Activated naive CD8-positive, alpha-beta T cell treated with anti-CD3 and anti-CD28 coated beads for 36 hours (primary cell): ENCODE measurements at regions not wholly inside any gene's neighbourhood (a gene's known extent, or its start where the extent isn't known, plus 50 kb on each side); places are given as distances from the start of the nearest gene placed in this dataset.
"Not testable (repeated sequence)": the region's sequence is repeated elsewhere in the genome, so short reads cannot be mapped to it uniquely, and the experiment has no call there.

ENCODE experiments used
- DNase-seq: peaks from one replicate; pipeline ENCODE4 v3.0.0; 2021
- H3K27ac Mint-ChIP-seq: one replicate; pipeline ENCODE4 v1.8.0; 2022; ENCODE audit warnings: mild to moderate bottlenecking, moderate library complexity, mixed read lengths
- H3K27me3 Mint-ChIP-seq: one replicate; pipeline ENCODE4 v1.8.0; 2022; ENCODE audit warnings: mild to moderate bottlenecking, mixed read lengths
- H3K36me3 Mint-ChIP-seq: one replicate; pipeline ENCODE4 v1.8.0; 2021; ENCODE audit warnings: mild to moderate bottlenecking, mixed read lengths
- H3K4me1 Mint-ChIP-seq: one replicate; pipeline ENCODE4 v1.8.0; 2021; ENCODE audit warnings: mixed read lengths
- H3K4me3 Mint-ChIP-seq: one replicate; pipeline ENCODE4 v1.8.0; 2022; ENCODE audit warnings: mild to moderate bottlenecking, moderate library complexity, mixed read lengths
- H3K9me3 Mint-ChIP-seq: one replicate; pipeline ENCODE4 v1.8.0; 2022; ENCODE audit warnings: mixed read lengths

- Mint-ChIP-seq H3K4me3 (no peak overlapping the region), H3K36me3 (no peaks in the 10 kb centered on the region), H3K27ac (no peak overlapping the region), H3K4me1 (no peaks in the 10 kb centered on the region), H3K9me3 (no peaks in the 10 kb centered on the region), H3K27me3 (peaks cover 5% of the 10 kb centered on the region)
- DNase-seq = no peak
Observed at GRCh38 chrX:1803741-1804140, 188.9 kb downstream of the ASMT start.

DNA sequence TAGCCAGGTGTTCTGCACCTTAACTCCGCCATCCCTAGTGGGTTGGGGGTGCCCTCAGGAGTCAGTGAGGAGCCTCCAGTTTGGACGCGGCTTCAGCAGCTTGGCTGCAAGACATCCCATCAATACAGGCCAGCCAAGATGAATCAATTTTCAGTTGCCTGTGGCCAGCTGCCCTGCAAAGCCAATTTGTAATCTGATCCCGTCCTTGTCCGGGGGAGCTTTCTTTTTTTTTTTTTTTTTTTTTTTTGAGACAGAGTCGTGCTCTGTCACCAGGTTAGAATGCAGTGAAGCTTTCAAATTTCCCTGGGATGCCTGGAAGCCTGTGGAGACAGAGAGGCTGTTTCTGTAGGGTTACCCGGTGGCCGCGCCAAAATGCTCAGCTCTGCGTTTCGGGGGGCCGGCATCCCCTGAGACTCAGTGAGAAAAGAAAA lies 192.5 kb downstream of the ASMT start:
- Mint-ChIP-seq H3K9me3 (no peaks in the 10 kb centered on the region), H3K36me3 (no peaks in the 10 kb centered on the region), H3K4me1 (no peaks in the 10 kb centered on the region), H3K27ac (no peak overlapping the region), H3K4me3 (no peak overlapping the region), H3K27me3 (peaks cover 5% of the 10 kb centered on the region)
- no peak for DNase-seq

GRCh38 chrX:1809581-1809980 lies 194.7 kb downstream of the ASMT start:
- no peaks in the 10 kb centered on the region for H3K36me3 Mint-ChIP-seq
- DNase-seq = no peak
- H3K27ac Mint-ChIP-seq = no peak overlapping the region
- no peaks in the 10 kb centered on the region for H3K9me3 Mint-ChIP-seq
- peaks cover 5% of the 10 kb centered on the region for H3K27me3 Mint-ChIP-seq
- H3K4me3 Mint-ChIP-seq = no peak overlapping the region
- peaks cover 2% of the 10 kb centered on the region for H3K4me1 Mint-ChIP-seq

- no peak for DNase-seq
- H3K4me3 Mint-ChIP-seq = no peak overlapping the region
Observed at GRCh38 chrX:1813809-1814208, 198.9 kb downstream of the ASMT start.

GRCh38 chrX:1815456-1816175 lies 200.8 kb downstream of the ASMT start:
- Mint-ChIP-seq H3K27ac (no peak overlapping the region), H3K27me3 (no peaks in the 10 kb centered on the region), H3K36me3 (no peaks in the 10 kb centered on the region), H3K4me1 (peaks cover 2% of the 10 kb centered on the region), H3K9me3 (no peaks in the 10 kb centered on the region), H3K4me3 (no peak overlapping the region)
- no peak for DNase-seq

More at GRCh38 chrX:1813809-1814208, 198.9 kb downstream of the ASMT start:
- Mint-ChIP-seq H3K9me3 (no peaks in the 10 kb centered on the region), H3K27me3 (no peaks in the 10 kb centered on the region), H3K4me1 (peaks cover 2% of the 10 kb centered on the region), H3K36me3 (no peaks in the 10 kb centered on the region), H3K27ac (no peak overlapping the region)

DNA sequence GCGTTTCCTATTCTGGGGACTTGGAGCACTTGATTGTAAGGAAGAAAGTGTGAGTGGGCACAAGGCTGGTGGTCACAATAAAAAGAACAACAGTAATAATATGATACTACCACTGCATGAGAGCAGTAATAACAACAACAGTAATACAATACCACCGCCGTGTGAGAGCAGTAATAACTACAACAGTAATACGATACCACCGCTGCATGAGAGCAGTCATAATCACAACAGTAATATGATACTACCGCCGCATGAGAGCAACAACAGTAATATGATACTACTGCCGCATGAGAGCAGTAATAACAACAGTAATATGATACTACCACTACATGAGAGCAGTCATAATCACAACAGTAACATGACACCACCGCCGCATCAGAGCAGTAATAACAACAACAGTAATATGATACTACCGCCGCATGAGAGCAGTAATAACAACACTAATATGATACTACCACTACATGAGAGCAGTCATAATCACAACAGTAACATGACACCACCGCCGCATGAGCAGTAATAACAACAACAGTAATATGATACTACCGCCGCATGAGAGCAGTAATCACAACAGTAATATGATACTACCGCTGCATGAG lies 201.6 kb downstream of the ASMT start:
- DNase-seq, H3K4me1 Mint-ChIP-seq, H3K36me3 Mint-ChIP-seq, H3K27me3 Mint-ChIP-seq, H3K9me3 Mint-ChIP-seq, H3K27ac Mint-ChIP-seq, H3K4me3 Mint-ChIP-seq: not testable (repeated sequence)

DNA sequence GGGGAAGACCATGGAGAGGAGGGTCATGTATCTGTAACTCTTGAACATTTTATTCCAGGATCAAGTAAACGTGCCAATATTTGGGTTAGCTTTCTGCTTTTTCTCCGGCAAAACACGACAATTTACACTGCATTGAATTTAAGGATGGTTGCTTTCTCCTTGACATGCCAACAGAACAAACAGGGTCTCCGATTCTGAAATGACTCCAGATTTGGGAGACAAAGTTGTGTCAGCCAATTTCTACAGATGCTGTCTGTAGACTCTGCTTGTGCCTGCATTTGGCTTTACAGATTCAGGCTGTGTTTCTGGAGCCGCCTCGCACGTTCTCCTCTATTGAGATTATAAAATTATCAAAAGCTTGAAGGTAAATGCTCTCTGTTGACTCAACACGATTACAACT lies 207.0 kb downstream of the ASMT start:
- Mint-ChIP-seq H3K27me3 (no peaks in the 10 kb centered on the region), H3K27ac (no peak overlapping the region), H3K4me3 (no peak overlapping the region), H3K36me3 (no peaks in the 10 kb centered on the region), H3K9me3 (no peaks in the 10 kb centered on the region), H3K4me1 (no peaks in the 10 kb centered on the region)
- DNase-seq = no peak

DNA sequence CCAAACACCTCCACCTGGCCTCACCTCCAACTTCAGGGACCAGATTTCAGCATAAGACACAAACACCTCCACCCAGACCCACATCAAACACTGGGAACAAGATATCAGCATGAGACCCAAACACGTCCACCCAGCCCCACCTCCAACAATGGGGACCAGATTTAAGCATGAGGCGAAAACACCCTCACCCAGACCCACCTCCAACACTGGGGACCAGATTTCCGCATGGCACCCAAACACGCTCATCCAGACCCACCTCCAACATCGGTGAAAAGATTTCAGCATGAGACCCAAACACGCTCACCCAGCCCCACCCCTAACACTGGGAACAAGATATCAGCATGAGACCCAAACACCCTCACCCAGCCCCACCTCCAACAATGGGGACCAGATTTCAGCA lies 210.0 kb downstream of the ASMT start:
- no peak for DNase-seq
- H3K36me3 Mint-ChIP-seq = no peaks in the 10 kb centered on the region
- H3K27ac Mint-ChIP-seq = no peak overlapping the region
- no peaks in the 10 kb centered on the region for H3K9me3 Mint-ChIP-seq
- H3K4me1 Mint-ChIP-seq = no peaks in the 10 kb centered on the region
- no peaks in the 10 kb centered on the region for H3K27me3 Mint-ChIP-seq
- no peak overlapping the region for H3K4me3 Mint-ChIP-seq

DNA sequence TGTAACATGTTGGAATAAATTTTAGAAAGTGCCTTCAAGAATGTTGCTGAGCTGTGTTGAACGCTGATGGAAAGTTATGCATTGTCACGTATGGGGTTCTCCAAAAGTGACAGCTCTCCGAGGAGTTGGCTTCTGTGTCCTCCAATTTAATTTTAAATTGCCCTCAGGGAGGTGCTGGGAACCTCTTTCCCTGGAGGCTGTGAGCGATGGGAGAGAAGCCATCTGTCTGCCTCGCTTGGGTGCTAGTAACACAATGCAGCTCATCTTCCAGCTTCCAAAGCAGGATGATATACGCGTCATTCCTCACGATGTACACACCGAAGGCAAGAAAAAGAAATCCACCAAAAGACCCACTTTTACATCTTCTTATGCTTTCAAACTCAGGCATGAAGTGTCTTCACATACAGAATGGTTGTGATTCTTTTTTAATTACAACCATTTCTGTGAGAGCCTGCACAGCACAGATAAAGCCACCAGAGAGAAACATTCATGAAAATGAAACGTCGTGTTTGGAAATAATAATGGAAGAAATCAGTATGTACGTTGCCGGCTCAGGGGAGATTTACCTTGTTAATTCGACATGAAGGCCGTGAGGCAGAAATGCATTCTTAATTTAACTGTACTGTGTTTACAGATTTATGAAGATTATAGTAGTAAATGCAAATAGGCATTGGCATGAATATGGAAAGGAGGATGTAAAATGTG lies 218.9 kb downstream of the ASMT start:
- H3K4me1 Mint-ChIP-seq = no peaks in the 10 kb centered on the region
- no peak overlapping the region for H3K4me3 Mint-ChIP-seq
- H3K9me3 Mint-ChIP-seq = peaks cover 4% of the 10 kb centered on the region
- H3K36me3 Mint-ChIP-seq = no peaks in the 10 kb centered on the region
- H3K27me3 Mint-ChIP-seq = no peaks in the 10 kb centered on the region
- H3K27ac Mint-ChIP-seq = no peak overlapping the region
- no peak for DNase-seq

GRCh38 chrX:1835056-1835455 lies 220.2 kb downstream of the ASMT start:
- Mint-ChIP-seq H3K27ac (no peak overlapping the region), H3K4me1 (no peaks in the 10 kb centered on the region), H3K9me3 (peaks cover 4% of the 10 kb centered on the region), H3K36me3 (no peaks in the 10 kb centered on the region), H3K27me3 (no peaks in the 10 kb centered on the region), H3K4me3 (no peak overlapping the region)
- DNase-seq = no peak

DNA sequence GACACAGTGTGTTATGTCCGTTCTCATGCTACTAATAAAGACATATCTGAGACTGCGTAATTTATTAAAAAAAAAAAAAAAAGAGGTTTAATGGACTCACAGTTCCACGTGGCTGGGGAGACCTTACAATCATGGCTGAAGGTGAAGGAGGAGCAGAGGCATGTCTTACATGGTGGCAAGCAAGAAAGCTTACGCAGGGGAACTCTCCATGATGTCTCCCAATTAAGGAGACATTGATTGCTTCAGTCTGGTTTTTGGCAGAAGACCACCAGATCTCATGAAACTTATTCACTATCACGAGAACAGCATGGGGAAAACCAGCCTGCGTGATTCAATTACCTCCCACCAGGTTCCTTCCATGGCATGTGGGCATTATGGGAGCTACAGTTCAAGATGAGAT lies 221.8 kb downstream of the ASMT start:
- no peaks in the 10 kb centered on the region for H3K36me3 Mint-ChIP-seq
- H3K27ac Mint-ChIP-seq = no peak overlapping the region
- no peak overlapping the region for H3K4me3 Mint-ChIP-seq
- no peaks in the 10 kb centered on the region for H3K4me1 Mint-ChIP-seq
- DNase-seq = no peak
- H3K27me3 Mint-ChIP-seq = no peaks in the 10 kb centered on the region
- peaks cover 5% of the 10 kb centered on the region for H3K9me3 Mint-ChIP-seq

DNA sequence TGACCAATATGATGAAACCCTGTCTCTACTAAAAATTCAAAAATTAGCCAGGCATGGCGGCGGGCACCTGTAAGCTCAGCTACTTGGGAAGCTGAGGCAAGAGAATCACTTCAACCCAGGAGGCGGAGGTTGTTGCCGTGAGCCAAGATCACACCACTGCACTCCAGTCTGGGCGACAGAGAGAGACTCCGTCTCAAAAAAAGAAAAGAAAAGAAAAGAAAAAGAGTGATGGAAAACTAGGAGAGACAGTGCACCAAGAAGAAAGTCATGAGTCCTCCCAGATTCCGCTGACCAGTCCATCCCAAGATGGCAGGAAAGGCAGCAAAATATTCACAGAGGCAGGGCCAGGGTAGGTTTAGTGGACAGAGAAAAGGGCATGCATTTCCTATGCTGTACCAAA lies 226.9 kb downstream of the ASMT start:
- Mint-ChIP-seq H3K4me3 (no peak overlapping the region), H3K36me3 (no peaks in the 10 kb centered on the region), H3K4me1 (no peaks in the 10 kb centered on the region), H3K9me3 (peaks cover 2% of the 10 kb centered on the region), H3K27me3 (no peaks in the 10 kb centered on the region), H3K27ac (no peak overlapping the region)
- no peak for DNase-seq

GRCh38 chrX:1847000-1847399 lies 232.1 kb downstream of the ASMT start:
- H3K4me3 Mint-ChIP-seq, H3K27me3 Mint-ChIP-seq, H3K36me3 Mint-ChIP-seq, H3K9me3 Mint-ChIP-seq, H3K27ac Mint-ChIP-seq, DNase-seq, H3K4me1 Mint-ChIP-seq: not testable (repeated sequence)

- H3K27ac Mint-ChIP-seq, H3K4me1 Mint-ChIP-seq, DNase-seq, H3K4me3 Mint-ChIP-seq, H3K27me3 Mint-ChIP-seq, H3K9me3 Mint-ChIP-seq, H3K36me3 Mint-ChIP-seq: not testable (repeated sequence)
Observed at GRCh38 chrX:1847790-1848189, 232.9 kb downstream of the ASMT start.

GRCh38 chrX:1851527-1851926 lies 236.7 kb downstream of the ASMT start:
- Mint-ChIP-seq H3K36me3 (no peaks in the 10 kb centered on the region), H3K4me3 (no peak overlapping the region), H3K9me3 (peaks cover 2% of the 10 kb centered on the region), H3K27ac (no peak overlapping the region), H3K27me3 (peaks cover 3% of the 10 kb centered on the region), H3K4me1 (no peaks in the 10 kb centered on the region)
- no peak for DNase-seq

- Mint-ChIP-seq H3K9me3 (peaks cover 2% of the 10 kb centered on the region), H3K4me1 (no peaks in the 10 kb centered on the region), H3K27ac (no peak overlapping the region), H3K4me3 (no peak overlapping the region), H3K27me3 (peaks cover 3% of the 10 kb centered on the region), H3K36me3 (no peaks in the 10 kb centered on the region)
- no peak for DNase-seq
Observed at GRCh38 chrX:1852082-1852481, 237.2 kb downstream of the ASMT start.
